Motor neuron (in vitro differentiated cells): ENCODE measurements at regions not wholly inside any gene's neighbourhood (a gene's known extent, or its start where the extent isn't known, plus 50 kb on each side); places are given as distances from the start of the nearest gene placed in this dataset.

Source experiments
- ATAC-seq, 8 experiments: fragments of 200-7000 bp; cut with Tn5 transposase; replicated peaks in 6 of 8; 2 replicates each; pipeline ENCODE4 v1.8.0; 2021; ENCODE audit warnings: mild to moderate bottlenecking in 8 of 8, moderate library complexity in 8 of 8
- H3K27ac ChIP-seq, 2 donors: fragments of 250-450 bp; sonication (Bioruptor Pico); 2 replicates each; pipeline ENCODE4 v1.9.0; 2021; ENCODE audit warnings: antibody characterized with exemption in 2 of 2, mild to moderate bottlenecking in 2 of 2, moderate library complexity in 1 of 2
- H3K4me1 ChIP-seq, 2 donors: fragments of 250-450 bp; sonication (Bioruptor Pico); replicated peaks in 1 of 2; 2 replicates each; pipeline ENCODE4 v1.6.1; 2021; ENCODE audit warnings: antibody characterized with exemption in 2 of 2, mild to moderate bottlenecking in 2 of 2, moderate library complexity in 1 of 2
- H3K4me3 ChIP-seq, 5 donors: fragments of 250-450 bp; sonication (Bioruptor Pico); 2 replicates each; pipeline ENCODE4 v1.9.0; 2021; ENCODE audit warnings: antibody characterized with exemption in 5 of 5, mild to moderate bottlenecking in 5 of 5, moderate library complexity in 4 of 5
- WGBS, 10 experiments: fragments of 450-650 bp; shearing (Covaris generic); methylation state at CpG; one replicate each; pipeline ENCODE4 v1.0.0; 2022; 5-methylcytosine and 5-hydroxymethylcytosine counted together
- in situ Hi-C, 9 experiments: fragments of 400-800 bp; cut with MboI; loops; one replicate each; pipeline ENCODE4 v1.15.0; 2021; ENCODE audit warnings: low sequenced_read_pairs in 9 of 9, low pct_unique_long_range_greater_than_20kb in 2 of 9; ENCODE audit not compliant: unreplicated experiment in 9 of 9

DNA sequence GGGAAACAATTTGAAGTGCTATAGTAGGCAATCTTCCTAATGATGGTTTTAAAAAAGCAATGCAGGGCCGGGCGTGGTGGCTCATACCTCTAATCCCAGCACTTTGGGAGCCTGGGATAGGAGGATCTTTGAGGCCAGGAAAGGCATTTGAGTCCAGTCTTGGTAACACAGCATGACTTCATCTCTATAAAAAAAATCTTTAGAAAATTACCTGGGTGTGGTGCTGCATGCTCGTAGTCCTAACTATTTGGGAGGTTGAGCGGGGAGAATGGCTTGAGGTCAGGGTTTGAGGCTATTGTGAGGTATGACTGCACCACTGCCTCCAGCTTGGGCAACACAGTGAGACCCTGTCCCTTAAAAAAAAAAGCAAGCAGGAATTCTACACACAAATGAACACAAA lies 835.2 kb upstream of the AMELY start:
- Histone ChIP-seq H3K4me1 (no peaks in the 10 kb centered on the region), H3K27ac (no peak overlapping the region), H3K4me3 (no peak overlapping the region)
- in situ Hi-C loops, result no loop called here
- 100% methylated on average over 2 of the region's 4 CpGs; no CpG with 5 or more reads in 9 of the 10 experiments for WGBS, 10 experiments
- ATAC-seq, result peak in 2 of 8 experiments; percentile 28 to 33

DNA sequence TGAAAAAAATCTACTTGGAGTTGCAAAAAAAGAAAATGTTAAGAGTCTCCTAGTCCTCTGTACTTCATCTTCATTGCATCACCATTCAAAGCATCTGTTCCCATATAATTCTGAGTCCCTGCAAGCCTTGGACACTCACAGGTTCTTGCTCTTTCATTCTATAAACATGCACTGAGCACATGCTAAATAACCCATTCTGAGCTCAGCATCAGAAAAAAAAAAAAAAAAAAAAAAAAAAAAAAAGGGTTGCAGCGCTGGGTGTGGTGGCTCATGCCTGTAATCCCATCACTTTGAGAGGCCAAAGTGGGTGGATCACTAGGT lies 834.0 kb upstream of the AMELY start:
- in situ Hi-C loops, result no loop called here
- Histone ChIP-seq H3K27ac (no peak overlapping the region), H3K4me1 (no peaks in the 10 kb centered on the region), H3K4me3 (no peak overlapping the region)
- WGBS, 10 experiments, result no CpG with 5 or more reads among the region's 1 CpG
- ATAC-seq, result peak in 3 of 8 experiments; percentile 50 to 67 (median 57)

DNA sequence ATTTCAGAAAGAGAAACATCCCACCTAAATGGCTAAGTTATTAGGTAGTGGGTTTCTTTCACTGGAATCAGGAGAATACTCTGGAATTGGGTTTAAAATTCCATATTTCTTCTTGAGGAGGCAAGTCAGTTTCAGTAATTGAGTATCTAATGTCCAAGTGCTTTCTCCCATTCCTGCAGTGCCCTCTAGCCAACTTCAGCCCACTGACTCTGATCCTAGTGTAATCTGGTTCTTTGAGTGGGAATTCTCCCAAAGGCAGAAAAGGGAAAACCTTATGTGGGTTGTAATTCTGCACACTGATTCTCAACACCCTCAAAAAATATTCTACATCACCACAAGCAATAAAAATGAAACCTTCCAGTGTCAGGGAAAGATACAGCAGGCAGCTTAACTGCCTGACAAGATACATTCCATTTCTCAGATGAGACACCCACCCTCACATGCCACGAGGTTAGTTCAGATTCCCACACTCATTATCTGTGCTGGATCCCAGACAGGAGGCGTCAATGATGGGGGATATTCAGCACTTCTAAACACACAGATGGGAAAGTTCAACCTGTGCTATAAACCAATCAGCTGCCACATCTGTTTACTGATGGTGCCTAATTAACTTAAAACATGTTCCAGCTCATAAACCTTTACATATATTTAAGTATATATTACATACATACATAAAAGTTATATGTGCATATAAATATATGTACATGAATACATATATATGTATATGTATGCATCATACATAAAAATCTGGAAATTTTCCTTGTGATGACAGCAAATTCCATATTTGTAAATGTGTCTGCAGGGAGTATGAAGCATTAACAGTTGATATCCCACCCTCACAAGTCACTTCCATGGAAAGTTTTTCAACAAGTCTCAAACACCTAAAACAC lies 833.4 kb upstream of the AMELY start:
- ATAC-seq, result peak in 2 of 8 experiments; percentile 21 to 92
- H3K4me1 ChIP-seq, result no peaks in the 10 kb centered on the region
- H3K27ac ChIP-seq, result no peak overlapping the region
- no peak overlapping the region for H3K4me3 ChIP-seq
- 20% methylated on average over 1 of the region's 2 CpGs; no CpG with 5 or more reads in 9 of the 10 experiments for WGBS, 10 experiments
- in situ Hi-C loops, result no loop called here

DNA sequence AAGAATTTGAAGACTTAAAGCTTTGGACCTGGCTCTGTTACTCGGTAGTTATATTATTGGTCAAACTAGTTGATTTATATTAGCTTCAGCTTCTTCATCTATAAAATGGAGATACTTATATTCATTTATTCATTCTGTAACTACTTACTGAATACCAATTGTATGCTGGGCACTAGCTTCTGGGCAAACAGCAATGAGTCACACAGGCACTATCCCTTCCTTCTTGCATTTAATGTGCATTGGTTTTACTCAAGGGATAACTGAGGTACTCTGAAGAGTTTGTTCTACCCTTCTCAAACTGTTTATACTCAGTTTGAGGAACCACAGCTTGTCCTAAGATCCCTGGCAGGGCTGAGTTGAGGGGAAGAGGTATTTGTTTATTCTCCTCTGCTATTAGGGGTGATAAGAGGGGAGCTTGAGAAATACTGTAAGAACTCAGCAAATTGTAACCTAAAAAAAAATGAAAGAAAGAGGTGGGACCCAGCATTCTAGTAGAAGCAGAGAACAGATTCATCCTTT lies 825.4 kb upstream of the AMELY start:
- H3K27ac ChIP-seq, result no peak overlapping the region
- 43 to 88% methylated on average over 1 of the region's 1 CpG; no CpG with 5 or more reads in 8 of the 10 experiments for whole genome bisulfite sequencing, 10 experiments
- ATAC-seq, result peak in 3 of 8 experiments; percentile 72 to 86 (median 85)
- in situ Hi-C loops, result no loop called here
- no peak overlapping the region for H3K4me3 ChIP-seq
- no peaks in the 10 kb centered on the region for H3K4me1 ChIP-seq

DNA sequence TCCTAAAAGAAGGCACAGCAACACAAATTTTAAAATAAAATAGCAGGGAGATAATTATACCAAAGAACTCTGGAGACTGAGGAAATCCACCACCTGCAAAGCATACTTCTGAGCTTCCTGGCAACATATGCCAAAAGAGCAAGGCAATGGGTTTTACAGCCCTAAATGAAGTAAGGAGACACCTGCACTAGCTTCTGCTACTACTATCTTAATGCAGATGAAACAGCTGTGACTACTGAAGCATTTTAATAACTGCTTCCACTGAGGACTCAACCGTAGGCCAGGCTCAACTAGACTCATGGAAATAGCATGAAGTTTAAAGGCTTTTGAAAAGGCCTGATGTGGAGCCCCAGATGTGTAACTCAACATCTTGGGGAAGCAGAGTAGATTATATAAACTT lies 820.1 kb upstream of the AMELY start:
- H3K27ac ChIP-seq, result no peak overlapping the region
- no peak for ATAC-seq
- in situ Hi-C loops, result no loop called here
- no CpG with 5 or more reads among the region's 1 CpG for WGBS, 10 experiments
- H3K4me3 ChIP-seq, result no peak overlapping the region
- H3K4me1 ChIP-seq, result no peaks in the 10 kb centered on the region

DNA sequence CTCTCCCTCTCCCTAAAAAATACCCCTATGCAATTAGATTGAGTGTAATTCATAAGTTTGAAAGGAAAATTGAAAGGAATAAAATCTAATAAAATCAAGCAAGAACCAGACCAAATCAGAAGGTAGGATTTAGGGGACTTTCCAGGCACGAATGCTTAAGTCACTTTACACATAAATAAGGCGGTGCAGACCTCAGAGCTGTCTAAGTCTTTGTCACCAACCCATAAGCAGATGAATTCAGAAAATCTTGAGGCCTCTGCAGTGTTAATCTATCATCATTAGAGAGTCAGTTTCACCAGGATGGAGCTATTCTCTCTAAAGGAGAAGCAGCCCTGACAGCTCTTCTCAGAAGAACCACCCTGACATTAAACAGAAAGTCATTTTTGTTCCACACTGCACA lies 819.1 kb upstream of the AMELY start:
- no peak overlapping the region for H3K27ac ChIP-seq
- WGBS, 10 experiments, result no CpG with 5 or more reads among the region's 2 CpGs
- ATAC-seq, result no peak
- no peak overlapping the region for H3K4me3 ChIP-seq
- in situ Hi-C loops, result no loop called here
- H3K4me1 ChIP-seq, result no peaks in the 10 kb centered on the region

DNA sequence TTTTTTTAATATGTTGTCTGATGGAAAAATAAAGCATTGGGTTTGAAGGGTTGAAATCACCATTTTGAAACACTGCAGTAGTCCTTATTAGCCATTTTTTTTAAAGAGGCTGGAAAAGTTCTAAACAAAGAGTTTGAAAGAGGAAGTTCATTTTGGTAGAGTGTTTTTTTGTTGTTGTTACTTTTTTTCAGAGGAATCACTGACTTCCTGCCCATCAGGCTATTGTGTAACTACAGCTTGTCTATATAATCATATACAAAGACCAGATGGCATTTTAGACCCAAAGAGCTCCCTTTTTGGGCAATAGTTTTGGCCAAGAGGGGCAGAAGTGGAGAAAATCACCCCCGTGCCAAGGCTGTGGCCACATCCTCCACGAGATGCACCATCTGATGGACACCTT lies 818.5 kb upstream of the AMELY start:
- ATAC-seq, result no peak
- in situ Hi-C loops, result no loop called here
- Histone ChIP-seq H3K27ac (no peak overlapping the region), H3K4me1 (no peaks in the 10 kb centered on the region), H3K4me3 (no peak overlapping the region)
- WGBS, 10 experiments, result 75% methylated on average over 2 of the region's 2 CpGs; no CpG with 5 or more reads in 9 of the 10 experiments

DNA sequence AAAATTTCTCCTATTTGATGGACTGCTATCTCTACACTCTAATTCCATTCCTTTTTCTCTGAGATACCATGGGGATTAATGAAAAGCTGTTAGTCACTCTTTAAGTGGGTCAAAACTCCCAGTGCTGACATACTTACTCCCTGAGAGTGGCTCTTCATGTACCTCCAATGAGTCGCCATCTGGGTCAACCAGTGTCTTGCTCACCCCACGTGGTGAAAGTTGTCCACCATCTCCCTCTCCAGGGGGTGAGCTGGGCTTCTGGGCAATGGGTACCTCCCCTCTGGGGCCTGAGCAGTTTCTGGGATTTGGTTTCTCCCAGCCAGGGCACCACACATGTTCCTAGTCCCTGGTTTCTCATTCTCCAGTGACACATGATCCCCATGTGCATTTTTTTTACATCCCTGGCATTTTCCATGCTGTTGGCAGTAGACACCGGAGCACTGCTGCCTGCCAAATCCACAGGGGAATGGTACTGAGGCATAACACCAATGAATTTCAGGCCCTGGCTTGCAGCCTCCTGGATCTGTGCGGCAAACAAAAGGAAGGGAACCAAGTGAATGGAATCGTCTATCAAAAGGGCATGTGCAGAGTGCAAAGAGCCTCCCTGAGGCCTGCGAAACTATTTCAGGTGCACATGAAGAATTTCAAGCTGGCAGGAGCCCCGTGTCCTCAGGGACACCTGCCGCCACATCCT lies 817.9 kb upstream of the AMELY start:
- 17 to 100% (median 85%) methylated on average over 1 to 4 of the region's 8 CpGs; no CpG with 5 or more reads in 6 of the 10 experiments for WGBS, 10 experiments
- no peak overlapping the region for H3K27ac ChIP-seq
- no peaks in the 10 kb centered on the region for H3K4me1 ChIP-seq
- in situ Hi-C loops, result no loop called here
- no peak overlapping the region for H3K4me3 ChIP-seq
- peak in 2 of 8 experiments; percentile 12 to 18 for ATAC-seq

DNA sequence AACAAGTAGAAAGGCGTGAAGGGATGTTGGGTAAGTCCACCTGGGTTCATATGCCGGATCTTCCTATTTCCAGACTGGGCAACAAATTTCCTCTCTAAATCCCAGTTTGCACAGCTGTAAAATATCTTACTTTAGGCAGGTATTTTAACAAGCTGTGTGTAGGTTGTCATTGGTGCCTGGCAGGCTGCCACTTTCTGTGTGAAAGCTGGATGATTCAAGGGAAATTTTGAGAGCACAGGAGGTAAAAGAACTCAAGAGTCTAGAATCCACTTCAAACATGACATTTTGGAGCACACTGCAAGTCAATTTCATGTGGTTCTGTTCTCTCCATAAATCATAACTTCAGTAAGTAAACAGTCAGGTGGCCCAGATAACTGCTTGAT lies 817.4 kb upstream of the AMELY start:
- H3K27ac ChIP-seq, result no peak overlapping the region
- H3K4me3 ChIP-seq, result no peak overlapping the region
- H3K4me1 ChIP-seq, result no peaks in the 10 kb centered on the region
- WGBS, 10 experiments, result no CpG with 5 or more reads among the region's 2 CpGs
- in situ Hi-C loops, result no loop called here
- no peak for ATAC-seq

DNA sequence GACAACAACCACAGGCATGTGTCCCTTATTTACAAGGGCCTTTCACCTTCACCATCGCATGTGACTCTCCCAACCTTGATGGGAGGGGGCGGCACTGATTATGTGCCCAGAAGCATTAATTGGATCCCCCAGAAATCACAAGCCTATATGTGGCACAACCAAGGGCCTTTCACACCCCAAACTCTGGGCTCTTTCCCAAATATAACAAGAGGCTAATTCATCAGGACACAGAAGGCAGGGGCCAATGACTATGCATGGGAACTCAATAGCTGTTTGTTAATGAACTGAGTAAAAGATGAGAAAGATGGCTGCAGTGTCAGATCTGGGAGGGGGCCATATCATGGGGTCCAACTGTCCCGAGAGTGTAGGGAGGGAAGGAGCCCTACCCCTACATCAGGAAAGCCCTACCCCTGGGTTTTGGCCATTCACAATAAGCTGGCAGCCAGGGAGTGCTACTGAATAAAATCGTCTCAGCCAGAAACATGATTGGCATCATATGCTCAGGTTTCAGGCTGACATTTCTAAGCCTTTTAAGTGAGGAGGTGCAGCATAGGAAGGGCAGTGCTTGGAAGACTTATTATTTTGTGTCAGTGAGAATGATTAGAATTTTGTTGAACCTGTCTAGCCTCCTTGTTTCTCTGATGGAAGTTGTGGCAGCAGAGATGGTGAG lies 814.4 kb upstream of the AMELY start:
- no peak overlapping the region for H3K27ac ChIP-seq
- in situ Hi-C loops, result no loop called here
- H3K4me3 ChIP-seq, result no peak overlapping the region
- no CpG with 5 or more reads among the region's 4 CpGs for WGBS, 10 experiments
- ATAC-seq, result no peak
- no peaks in the 10 kb centered on the region for H3K4me1 ChIP-seq

DNA sequence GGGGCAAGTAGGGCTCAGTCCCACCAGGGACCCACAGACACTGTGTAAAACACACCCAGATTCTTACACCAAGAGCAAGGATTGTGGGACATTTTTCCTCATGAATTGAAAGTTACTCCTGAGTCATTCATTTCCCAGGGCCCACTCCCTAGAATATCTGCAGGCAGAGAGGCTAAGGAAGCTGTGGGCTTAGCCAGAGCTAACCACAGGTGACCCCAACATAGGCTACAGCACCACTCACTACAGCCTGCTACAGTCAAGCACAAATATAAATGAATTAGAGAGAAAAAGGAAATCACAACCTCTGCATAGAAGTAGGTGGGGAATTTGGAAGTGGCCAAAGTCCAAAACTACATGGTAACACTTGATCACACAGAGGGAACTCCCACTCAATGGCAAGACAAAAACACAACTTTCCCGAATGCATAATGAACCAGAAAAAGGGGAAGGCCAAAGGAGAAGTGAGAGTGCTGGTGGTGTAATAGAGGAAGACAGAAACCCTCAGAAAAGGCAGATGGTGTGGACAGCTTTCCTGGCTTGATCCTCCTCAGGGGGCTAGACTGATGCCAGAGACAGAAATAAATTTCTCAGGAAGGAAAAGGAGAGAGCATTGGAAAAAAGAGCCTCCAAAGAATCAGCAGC lies 812.6 kb upstream of the AMELY start:
- H3K27ac ChIP-seq, result no peak overlapping the region
- H3K4me1 ChIP-seq, result no peaks in the 10 kb centered on the region
- WGBS, 10 experiments, result no CpG with 5 or more reads among the region's 1 CpG
- H3K4me3 ChIP-seq, result no peak overlapping the region
- ATAC-seq, result peak in 2 of 8 experiments; percentile 71 to 72
- in situ Hi-C loops, result no loop called here

DNA sequence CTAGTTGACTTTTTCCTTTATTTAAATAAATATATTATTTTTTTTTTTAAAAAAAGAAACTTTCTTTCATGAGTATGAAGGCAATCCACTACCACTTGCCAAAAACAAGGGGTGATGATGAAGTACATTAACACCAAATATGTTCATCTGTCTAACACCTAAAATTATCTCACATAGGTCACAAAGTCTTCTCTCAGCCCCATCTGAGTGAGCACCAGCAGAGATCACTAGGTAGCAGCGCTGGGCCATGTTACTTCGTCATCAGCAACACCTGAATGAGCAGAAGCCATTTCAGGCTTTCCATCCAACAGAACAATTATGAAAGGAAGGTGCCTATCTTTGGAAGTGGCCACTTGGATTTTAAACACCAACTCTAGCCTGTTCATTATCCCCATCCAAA lies 811.6 kb upstream of the AMELY start:
- in situ Hi-C loops, result no loop called here
- WGBS, 10 experiments, result 100% methylated on average over 1 of the region's 2 CpGs; no CpG with 5 or more reads in 9 of the 10 experiments
- no peak overlapping the region for H3K27ac ChIP-seq
- no peak for ATAC-seq
- H3K4me3 ChIP-seq, result no peak overlapping the region
- H3K4me1 ChIP-seq, result no peaks in the 10 kb centered on the region

DNA sequence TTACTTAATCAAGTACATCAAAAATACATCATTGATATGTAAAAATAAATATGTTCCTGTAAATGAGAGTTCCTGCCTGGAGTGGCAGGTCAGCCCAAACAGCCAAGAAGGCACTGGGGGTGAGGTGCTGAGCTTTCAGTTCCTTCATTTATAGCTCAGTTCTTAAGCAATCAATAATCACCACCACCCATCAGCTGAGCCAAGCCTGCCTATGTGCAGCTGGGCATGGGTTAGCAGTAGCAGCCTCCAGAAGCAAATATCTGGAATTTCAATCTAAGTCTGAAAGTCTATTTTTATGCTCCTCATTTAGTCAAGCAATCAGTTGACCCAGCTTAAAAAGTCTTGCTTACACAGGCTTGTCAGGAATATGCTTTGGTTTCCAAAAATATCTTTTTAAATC lies 811.0 kb upstream of the AMELY start:
- in situ Hi-C loops, result no loop called here
- no peak overlapping the region for H3K4me3 ChIP-seq
- ATAC-seq, result peak in 2 of 8 experiments; percentile 14 to 26
- no peak overlapping the region for H3K27ac ChIP-seq
- no peaks in the 10 kb centered on the region for H3K4me1 ChIP-seq
